Activated T-helper 1 cell treated with Interleukin-2 at 50 U/mL for 16 hours (primary cell): ENCODE measurements at regions not wholly inside any gene's neighbourhood (a gene's known extent, or its start where the extent isn't known, plus 50 kb on each side); places are given as distances from the start of the nearest gene placed in this dataset.

Experiments used
- DNase-seq: peaks from one replicate; pipeline ENCODE4 v3.0.0-alpha.2; 2020; ENCODE audit warnings: low read depth

- no peak for DNase-seq
Observed at GRCh38 chr6:14858808-14859207, 387.1 kb upstream of the JARID2 start.

GRCh38 chr6:14860774-14861173 is 385.1 kb upstream of the JARID2 start:
- no peak for DNase-seq

- DNase-seq, result no peak
Observed at GRCh38 chr6:14861491-14861943, 384.4 kb upstream of the JARID2 start.

DNA sequence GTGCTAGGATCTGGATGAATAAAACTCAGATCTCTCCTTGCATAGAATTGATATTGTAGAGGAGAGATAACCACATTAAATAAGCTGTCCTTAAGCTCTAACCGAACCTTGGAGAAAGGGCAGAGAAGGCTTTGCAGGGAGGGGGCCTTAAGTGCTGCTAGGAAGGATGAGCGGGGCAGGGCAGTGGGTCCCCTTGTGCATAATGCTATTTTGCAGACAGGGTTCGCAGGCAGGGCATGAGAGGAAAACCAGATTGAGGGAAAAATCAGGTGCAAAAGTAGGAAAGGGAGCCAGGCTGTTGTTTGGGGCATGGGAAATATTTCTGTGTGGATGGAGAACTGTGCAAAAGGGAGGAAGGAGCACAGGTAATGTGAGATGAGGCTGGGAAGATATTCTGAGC is 383.0 kb upstream of the JARID2 start:
- DNase-seq, result no peak

DNA sequence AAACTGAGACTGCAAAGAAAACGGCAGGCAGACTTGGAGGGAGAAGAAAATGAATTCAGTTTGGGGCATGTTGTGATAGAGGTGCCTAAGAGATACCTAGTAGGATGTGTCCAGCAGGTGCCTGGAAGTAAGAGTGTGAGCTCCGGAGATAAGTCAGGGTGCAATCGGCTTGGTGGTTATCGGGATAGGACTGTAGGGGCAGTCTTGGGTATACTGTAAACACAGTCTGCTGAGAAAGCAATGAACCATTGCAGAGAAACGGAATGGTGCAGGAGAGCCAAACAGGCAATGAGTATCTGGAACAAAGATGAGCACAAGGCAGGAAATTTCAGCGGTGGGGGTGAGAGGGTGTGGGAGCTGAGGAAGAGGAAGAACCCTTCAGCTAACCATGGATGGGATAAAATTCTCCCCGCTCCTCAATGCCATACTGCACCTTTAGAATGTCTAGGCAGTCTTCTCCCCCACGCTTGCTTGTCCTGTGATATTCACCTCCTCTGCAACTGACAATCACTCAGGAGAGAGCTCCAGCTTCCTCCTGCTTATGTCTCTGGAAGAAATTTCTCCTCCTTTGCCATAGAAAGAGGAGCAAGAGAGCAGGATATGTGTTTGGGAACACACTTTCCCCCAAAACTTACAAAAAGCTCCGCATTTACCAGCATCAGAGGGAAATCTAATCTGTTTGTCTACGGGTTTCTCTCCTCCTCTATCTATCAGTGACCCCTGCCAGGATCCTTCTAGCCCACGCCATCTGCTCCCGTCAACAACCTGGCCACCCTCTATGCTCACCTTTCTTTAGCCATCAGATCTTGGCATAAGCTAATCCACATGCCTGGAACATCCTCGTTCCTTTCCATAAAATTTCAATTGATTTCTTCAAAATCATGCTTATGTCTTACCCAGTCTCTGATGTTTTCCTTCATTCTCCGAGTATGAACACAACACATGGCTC is 381.7 kb upstream of the JARID2 start:
- no peak for DNase-seq

GRCh38 chr6:14865531-14866100 is 380.3 kb upstream of the JARID2 start:
- no peak for DNase-seq

- DNase-seq, result no peak
Observed at GRCh38 chr6:14867802-14868201, 378.1 kb upstream of the JARID2 start.

GRCh38 chr6:14871221-14871620 is 374.6 kb upstream of the JARID2 start:
- DNase-seq, result no peak

DNA sequence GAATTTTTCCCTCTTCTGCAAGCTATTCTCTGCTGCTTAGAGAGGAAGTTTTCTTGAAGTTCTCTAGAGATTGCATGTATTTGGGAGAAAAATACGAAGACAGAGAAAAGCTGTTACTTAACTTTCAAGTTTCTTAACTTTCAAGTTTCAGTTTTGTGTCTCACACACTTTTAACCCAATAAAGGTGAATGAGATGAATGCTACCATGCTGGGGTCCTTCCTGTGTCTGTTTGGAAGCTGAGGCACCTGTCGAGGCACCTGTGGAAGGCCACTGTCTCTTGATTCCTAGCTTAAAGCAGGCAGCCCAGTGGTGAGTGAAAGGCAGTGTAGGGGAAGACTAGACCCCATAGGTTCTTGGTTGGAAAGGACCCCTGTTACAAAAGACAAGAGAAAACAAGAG is 372.8 kb upstream of the JARID2 start:
- no peak for DNase-seq

- no peak for DNase-seq
Observed at GRCh38 chr6:14873781-14874441, 372.0 kb upstream of the JARID2 start.

DNA sequence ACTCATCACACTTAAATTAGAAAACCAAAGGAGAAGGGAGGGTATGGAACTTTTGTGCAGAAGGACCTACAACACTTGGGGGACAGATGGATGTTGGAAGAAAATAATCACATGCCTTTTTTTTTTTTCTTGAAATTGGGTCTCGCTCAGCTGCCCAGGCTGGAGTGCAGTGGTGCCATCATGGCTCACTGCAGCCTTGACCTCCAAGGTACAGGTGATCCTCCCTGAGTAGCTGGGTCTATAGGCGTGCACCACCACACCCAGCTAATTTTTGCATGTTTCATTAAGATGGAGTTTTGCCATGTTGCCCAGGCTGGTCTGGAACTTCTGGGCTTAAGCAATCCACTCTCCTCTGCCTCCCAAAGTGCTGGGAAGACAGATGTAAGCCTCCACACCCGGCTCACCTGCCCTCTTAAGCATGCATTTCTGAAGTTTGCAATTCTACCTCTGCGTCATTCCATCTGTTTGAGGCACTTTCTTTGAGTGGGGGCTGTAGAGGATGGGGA is 370.8 kb upstream of the JARID2 start:
- no peak for DNase-seq

DNA sequence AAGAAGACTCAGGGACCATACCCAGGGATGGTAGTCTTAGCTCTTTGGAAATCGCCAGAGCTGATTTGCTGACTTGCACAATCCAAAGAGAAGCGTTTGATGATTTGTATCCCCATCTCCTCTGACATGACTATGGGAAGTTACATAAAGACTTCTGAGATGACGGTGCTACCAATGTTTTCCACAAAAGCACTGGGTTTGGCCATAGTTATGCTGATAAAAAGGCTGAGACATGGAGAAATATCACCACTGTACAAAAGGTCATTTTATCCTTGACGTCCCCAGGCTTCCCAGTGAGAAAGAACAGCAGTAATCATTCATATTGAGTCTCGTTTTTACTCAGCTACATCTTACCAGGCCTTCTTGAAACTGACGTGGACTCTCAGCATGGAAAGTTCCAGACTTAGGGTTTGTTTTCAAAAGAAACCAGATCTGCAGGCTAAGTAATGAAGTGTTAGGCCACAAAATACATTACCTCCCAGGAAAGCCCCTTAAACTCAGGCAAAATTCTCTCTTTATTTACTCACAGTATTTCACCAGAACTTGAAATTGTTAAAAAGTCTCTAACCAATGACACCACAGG is 370.3 kb upstream of the JARID2 start:
- DNase-seq, result no peak

GRCh38 chr6:14876778-14877613 is 368.9 kb upstream of the JARID2 start:
- no peak for DNase-seq

DNA sequence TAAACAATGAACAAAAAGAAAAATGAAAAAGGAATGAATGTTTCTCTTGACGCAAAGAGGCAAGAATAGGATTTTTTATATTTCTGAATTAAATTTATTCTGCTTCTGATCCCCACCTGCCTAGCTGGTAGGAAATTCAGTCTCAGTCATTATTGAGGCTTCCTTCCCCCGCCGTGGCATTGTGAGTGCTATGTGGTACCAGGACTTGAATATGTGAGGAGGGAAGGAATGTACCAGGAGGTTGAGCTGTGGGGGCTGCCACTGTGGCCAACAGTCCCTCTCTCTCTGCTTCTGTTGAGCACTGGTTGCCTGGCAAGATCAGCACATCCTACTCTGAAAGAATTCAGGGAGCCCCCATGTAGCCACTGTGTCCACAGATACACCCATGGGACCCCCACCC is 368.1 kb upstream of the JARID2 start:
- no peak for DNase-seq

DNA sequence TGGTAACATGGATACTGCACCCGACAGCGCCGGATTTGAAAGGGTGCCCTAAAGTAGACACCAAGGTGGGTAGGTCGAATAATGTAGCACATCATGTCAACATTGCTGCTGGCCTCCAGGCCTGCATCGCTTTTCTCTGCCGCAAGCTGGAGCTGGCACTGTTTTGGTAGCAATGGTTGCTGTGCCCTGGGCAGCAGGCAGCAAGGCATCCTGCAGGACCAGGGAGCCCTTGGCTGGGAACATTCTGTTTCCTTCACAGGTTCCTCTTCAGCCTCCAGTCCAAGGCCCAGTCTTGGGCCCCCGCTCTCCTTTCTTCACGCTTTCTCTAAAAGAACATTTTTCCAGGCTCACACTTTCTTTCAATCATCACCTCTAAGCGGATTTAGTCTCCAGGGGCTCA is 365.8 kb upstream of the JARID2 start:
- no peak for DNase-seq

DNA sequence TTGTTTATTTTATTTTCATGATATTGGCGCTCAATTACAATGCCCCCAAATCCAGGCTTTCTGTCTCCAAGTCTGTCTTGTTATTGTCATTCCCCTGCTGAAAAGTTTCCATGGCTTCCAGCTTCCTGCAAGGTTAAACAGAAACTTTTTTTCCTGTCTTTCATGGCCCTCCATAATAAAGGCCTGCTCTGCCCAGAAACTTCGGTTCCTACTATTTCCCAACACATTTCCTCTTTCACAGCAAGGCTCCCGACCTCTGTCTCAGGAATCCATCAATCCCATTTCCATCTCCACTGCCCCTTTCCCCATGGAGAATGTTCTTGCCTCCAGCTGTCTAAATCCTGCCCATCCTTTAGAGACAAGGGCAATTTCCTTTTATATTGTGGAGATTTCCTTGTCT is 365.2 kb upstream of the JARID2 start:
- no peak for DNase-seq

DNA sequence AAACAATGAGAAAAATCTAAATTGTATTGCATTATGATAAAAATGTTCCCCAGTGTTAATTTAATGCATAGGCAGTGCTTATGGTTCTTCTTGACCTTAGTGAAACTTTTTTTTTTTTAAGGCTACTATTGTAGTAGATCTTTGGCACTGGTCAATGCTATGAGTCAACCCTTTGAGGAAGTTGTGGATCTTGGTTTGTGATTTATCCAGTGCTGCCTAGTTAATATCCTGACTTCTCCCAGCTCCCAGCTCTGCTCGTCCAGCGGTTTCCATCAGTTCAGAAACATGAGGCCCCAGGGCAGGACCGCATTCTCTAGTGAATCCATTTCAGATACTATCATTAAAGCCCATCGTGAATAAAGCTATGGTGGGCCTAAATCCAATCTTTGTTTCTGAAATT is 364.5 kb upstream of the JARID2 start:
- DNase-seq, result no peak

DNA sequence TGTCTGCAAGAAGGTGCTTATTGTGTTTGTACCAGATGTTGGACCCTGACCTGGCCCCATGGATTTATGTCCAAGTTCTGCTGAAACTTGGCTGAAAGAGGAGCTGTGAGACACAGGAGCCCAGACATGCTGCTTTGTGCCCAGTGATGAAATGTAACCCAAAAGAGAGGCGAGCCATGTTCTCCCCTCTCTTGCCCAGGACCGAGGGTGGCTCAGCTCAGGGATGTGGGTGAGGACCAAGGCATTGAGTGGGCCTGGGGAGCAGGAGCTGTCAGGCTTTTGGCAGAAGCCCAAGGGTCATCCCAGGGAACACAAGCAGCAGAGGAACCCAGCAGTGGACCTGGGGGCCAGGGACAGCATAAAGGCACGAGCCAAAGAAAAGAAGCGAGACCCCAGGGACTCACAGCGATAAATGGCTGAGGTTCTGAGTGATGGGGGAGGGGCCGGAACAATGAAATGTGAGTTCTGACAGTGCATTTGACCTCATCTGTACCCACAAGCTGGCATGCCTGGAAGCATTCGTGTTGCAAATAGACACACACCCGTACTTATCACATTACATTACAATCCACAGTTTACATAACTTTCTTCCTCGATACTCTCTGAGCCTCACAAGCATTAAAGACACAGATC is 363.4 kb upstream of the JARID2 start:
- no peak for DNase-seq

DNA sequence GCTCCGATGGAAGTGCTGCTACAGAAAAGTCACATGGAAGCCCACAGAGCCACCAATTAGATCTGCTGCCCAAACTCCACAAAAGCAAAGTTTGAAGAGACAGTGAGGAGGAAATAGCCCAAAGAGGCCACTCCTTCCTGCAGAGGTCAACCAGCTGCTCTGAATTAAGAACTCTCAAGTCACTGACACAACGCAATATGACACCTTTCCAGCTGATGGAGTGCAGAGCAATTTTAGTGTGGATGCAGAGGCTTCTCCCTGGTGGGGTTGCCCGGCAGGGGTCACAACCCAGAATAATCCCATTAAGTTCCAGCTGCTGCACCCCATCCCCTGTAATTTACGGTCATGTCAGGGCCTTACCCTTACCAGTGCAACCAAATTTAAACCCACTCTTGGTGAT is 361.9 kb upstream of the JARID2 start:
- DNase-seq, result no peak

GRCh38 chr6:14885498-14885897 is 360.4 kb upstream of the JARID2 start:
- DNase-seq, result no peak

- DNase-seq, result no peak
Observed at GRCh38 chr6:14887181-14887580, 358.7 kb upstream of the JARID2 start.
